Retinal pigment epithelial cell (primary cell): ENCODE measurements at regions not wholly inside any gene's neighbourhood (a gene's known extent, or its start where the extent isn't known, plus 50 kb on each side); places are given as distances from the start of the nearest gene placed in this dataset.

Experiments
- DNase-seq: peaks from one replicate; pipeline ENCODE4 v3.0.0-alpha.2; 2010; ENCODE audit warnings: low read depth
- H3K4me3 ChIP-seq: 2 replicates; pipeline ENCODE4 v1.5.1; 2011; ENCODE audit warnings: mild to moderate bottlenecking, low read length, control low read depth, moderate library complexity
- CTCF ChIP-seq: conservative IDR thresholded peaks from 2 replicates; pipeline ENCODE4 v1.5.1; 2011; ENCODE audit warnings: low read depth, low read length, control low read depth, inconsistent platforms

- no peak for DNase-seq
- no peak for TF ChIP-seq CTCF
- H3K4me3 ChIP-seq = no peak overlapping the region
These were observed 242.0 kb upstream of the ARRDC4 start for GRCh38 chr15:97718509-97718908.

- peak; percentile 5 for DNase-seq
- TF ChIP-seq CTCF = no peak
- H3K4me3 ChIP-seq = no peak overlapping the region
These were observed 231.7 kb upstream of the ARRDC4 start for GRCh38 chr15:97728791-97729190.

- no peak for DNase-seq
- no peak for TF ChIP-seq CTCF
- H3K4me3 ChIP-seq = no peak overlapping the region
These were observed 231.2 kb upstream of the ARRDC4 start for GRCh38 chr15:97729270-97729669.

GRCh38 chr15:97730315-97730714, 230.2 kb upstream of the ARRDC4 start:
- no peak for TF ChIP-seq CTCF
- DNase-seq = no peak
- H3K4me3 ChIP-seq = no peak overlapping the region

- no peak overlapping the region for H3K4me3 ChIP-seq
- TF ChIP-seq CTCF = no peak
- DNase-seq = no peak
These were observed 228.6 kb upstream of the ARRDC4 start for GRCh38 chr15:97731859-97732258.

GRCh38 chr15:97733373-97733772, 227.1 kb upstream of the ARRDC4 start:
- no peak overlapping the region for H3K4me3 ChIP-seq
- no peak for TF ChIP-seq CTCF
- no peak for DNase-seq

- no peak for DNase-seq
- TF ChIP-seq CTCF = no peak
- H3K4me3 ChIP-seq = no peak overlapping the region
These were observed 223.8 kb upstream of the ARRDC4 start for GRCh38 chr15:97736748-97737147.
